ENCODE measurements at regions not wholly inside any gene's neighbourhood (a gene's known extent, or its start where the extent isn't known, plus 50 kb on each side); places are given as distances from the start of the nearest gene placed in this dataset.
A peak's percentile ranks its signal among the peaks of the same experiment; 100 is the strongest.

GRCh38 chr1:218835609-218836008 lies 338.1 kb upstream of the LYPLAL1 start:
- DNase-seq, result no peak

- no peak for DNase-seq
Measured at GRCh38 chr1:218836264-218836663, 337.4 kb upstream of the LYPLAL1 start.

DNA sequence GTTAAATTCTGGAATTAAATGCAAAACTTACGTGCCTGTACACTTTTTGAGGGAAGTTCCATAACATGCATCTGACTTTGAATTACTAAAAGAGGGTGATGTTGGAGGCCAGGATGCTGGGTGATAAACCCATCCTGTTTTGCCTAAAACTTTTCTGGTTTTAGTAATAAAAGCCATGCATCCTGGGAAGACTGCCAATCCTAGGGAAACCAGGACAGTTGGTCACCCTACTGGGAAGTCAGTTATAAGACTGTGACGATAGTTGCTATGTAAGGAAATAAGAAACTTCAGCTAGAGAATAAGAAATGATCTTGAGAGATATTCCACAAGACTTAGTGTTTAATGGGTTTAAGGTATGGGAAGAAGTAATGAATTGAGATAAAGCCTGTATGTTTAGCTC lies 336.6 kb upstream of the LYPLAL1 start:
- DNase-seq, result peak; percentile 28

GRCh38 chr1:218845589-218845988 lies 328.1 kb upstream of the LYPLAL1 start:
- no peak for DNase-seq

- no peak for DNase-seq
Measured at GRCh38 chr1:218846181-218846580, 327.5 kb upstream of the LYPLAL1 start.

DNA sequence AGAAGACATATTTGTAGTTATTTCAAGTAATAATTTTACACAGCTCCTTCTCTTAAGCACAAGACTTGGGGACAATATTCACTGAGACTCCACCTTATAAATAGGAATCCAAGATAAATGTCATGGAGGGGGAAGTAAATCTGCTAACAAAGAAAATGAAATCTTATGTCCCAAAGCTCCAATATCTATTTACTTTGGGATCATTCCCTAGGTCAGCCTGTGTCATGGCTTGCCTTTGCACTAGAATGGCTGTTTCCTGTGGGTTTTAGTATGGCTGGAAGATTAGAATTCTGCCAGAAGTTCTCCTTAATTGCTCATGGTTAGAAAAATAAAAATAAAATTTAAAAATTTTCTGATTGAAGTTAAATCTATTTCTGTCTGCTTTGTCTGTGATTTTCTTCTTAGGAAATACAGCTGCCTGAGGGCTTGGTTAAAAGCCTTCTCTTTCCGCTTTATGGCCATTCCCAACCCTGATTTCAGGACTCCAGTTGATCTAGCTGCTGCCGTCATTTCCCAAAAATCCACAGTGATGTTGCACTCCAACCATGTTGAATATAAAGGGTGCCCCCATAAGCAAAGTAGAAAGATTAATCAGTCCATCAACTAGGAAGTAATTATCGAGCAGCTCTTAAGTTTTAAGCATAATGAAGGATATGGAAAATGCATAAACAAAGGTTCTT lies 326.4 kb upstream of the LYPLAL1 start:
- DNase-seq, result no peak

- DNase-seq, result no peak
Measured at GRCh38 chr1:218848009-218848408, 325.7 kb upstream of the LYPLAL1 start.

GRCh38 chr1:218850367-218850766 lies 323.3 kb upstream of the LYPLAL1 start:
- no peak for DNase-seq

- peak; percentile 28 for DNase-seq
Measured at GRCh38 chr1:218851586-218851985, 322.1 kb upstream of the LYPLAL1 start.

DNA sequence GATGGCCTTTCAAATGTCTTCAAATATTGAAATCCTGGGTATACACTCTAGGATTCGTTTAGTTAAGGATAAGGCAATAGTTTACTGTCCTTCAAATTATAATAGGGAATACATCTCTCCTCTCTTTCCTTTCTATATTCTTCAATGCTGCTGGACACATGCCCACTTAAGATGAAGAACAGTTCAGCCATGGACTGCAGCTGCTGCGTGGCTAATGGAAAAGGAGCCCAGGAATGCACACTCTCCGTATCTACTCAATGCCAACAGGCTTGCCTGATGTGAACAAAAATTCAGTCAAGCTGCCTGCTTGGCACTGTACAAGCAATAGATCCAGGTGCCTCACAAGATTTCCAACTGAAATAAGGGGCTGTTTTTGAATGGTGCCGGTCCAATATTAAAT lies 321.2 kb upstream of the LYPLAL1 start:
- DNase-seq, result no peak

- DNase-seq, result peak; percentile 40
Measured at GRCh38 chr1:218863987-218864386, 309.7 kb upstream of the LYPLAL1 start.

- DNase-seq, result peak; percentile 27
Measured at GRCh38 chr1:218865591-218865990, 308.1 kb upstream of the LYPLAL1 start.

DNA sequence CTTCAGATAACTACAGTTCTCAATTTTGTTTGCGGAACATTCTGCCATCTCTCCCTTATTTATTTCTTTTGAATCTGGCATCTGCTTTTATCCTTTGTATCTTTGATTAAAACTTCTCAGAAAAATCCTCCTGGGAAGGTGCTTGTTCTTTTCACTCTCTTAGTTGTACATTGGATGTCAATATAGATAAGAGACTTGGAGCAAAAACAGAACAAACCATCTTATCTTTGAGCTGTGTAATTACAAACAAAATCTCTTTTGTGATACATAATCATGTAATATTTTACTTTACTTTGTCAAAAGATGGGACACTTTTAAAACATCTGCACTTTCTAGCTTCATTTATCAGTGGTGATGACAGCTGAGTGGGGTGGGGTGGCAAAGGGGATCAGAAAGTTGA lies 307.2 kb upstream of the LYPLAL1 start:
- no peak for DNase-seq

- no peak for DNase-seq
Measured at GRCh38 chr1:218867066-218867465, 306.6 kb upstream of the LYPLAL1 start.

DNA sequence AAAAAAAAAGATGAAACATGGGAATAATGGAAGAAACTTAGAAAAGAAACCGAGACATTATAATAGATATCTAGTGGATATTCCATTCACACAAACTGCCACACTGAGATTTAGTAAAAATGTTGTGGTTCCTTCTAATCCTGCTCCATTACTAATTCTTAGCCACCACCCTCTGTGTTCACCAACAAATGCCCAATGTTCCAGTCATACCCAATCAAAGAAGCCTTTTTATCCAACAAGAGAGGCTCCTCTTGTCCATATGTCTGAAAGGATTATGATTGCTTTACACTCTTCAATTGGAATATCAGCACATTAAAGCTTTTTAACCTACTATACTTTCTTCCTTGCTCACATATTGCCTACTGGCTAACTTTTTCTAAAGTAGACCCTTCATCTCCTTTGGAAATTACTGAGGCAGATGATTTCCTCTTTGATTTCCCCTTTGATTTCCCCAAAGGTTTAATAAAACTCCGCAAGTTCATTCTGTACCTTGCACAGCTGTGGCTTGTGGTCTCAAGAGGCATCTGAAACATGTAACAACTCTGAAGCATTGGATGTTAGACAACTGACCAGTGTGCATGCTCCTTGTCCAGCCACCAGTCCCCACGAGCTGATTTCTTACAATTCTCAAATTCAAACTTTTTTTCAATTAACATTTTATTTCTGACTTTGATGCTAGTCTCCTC lies 305.6 kb upstream of the LYPLAL1 start:
- DNase-seq, result no peak

DNA sequence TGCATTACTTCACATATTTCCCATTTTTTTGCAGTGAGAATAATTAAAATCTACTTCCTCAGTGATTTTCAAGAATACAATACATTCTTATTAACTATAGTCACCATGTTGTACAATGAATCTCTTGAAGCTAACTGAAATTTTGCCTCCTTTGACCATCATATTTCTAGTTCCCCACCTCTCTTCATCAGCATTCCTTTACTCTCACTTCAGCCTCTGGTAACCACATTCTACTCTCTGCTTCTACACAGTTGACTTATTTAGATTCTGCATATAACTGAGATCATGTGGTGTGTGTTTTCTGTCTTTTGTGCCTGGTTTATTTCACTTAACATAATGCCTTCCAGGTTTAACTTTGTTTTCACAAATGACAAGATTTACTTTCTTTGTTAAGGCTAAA lies 304.4 kb upstream of the LYPLAL1 start:
- DNase-seq, result peak; percentile 18

- no peak for DNase-seq
Measured at GRCh38 chr1:218872026-218872425, 301.7 kb upstream of the LYPLAL1 start.

DNA sequence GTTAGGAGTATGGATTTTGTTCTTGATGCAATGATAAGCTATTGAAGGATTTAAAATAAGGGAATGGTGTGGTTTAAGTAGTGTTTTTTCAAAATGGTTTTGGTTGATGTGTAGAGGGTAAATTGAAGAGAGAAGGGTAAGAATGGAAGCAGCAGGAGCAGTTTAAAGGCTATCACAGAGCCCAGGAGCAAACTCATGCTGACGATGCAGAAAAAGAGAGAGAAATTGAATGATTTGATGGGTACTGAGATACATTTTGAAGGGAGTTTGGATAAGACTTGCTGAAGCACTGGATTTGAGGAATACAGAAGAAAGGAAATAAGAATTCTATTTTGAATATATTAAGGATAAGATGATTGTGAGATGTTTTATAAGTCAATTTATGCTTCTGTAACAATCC lies 300.8 kb upstream of the LYPLAL1 start:
- no peak for DNase-seq

- peak; percentile 89 for DNase-seq
Measured at GRCh38 chr1:218874313-218874712, 299.4 kb upstream of the LYPLAL1 start.

DNA sequence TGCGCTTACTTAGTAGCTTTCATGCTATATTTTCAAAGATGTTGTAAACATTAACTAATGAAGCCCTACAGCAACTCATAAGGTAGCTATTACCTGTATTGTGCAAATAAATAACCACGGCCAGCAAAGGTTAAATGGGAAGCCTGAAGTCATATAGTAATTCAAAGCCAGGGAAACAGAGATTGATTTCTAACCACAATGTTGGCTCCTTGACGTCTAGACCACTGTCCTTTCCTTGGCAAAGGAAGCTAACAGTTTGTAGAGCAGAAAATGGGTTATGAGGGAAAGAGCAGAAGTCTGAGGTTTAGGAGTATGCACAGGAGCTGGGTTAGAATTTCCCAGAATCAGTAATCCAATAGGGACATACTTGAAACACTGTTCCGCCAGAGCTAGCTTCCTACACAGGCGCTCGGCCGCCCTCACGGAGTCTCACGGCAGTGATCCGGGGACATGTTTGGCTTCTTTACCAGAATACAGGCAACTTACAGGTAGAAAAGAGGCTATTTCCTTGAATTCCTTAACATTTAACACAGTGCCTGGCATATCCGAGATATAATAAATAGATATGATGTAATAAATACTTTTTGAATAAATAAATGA lies 298.8 kb upstream of the LYPLAL1 start:
- peak; percentile 8 for DNase-seq

- DNase-seq, result peak; percentile 28
Measured at GRCh38 chr1:218878369-218878768, 295.3 kb upstream of the LYPLAL1 start.

DNA sequence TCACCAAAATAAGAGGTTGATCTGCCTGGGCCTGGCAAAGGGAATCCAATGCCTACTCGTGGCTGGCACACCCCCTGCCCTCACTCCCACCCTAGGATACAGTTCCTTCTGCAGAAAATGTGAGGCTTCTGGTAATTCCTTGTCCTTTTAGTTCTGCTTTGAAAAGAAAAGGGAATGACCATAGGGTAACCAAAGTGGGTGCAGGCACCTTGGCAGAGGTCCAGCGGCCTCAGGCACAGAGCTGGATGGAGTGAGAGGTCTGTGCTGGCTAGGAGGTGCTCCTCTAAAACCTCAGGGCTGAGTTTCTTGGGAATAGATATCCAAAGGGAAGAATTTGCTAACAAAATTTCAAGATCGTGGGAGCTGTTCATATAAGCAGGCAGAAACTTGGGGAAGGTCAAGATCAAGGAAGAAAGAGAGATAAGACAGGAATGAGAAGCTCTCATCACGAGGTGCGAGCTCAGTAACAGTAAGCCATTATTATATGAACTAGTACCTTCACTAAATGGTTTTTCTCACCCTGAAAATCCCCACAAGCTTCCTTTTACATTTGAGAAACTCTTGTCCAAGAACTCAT lies 293.1 kb upstream of the LYPLAL1 start:
- no peak for DNase-seq

- no peak for DNase-seq
Measured at GRCh38 chr1:218882454-218882853, 291.2 kb upstream of the LYPLAL1 start.

Measured in fibroblast of skin of right quadriceps (primary cell).